Right lobe of liver (tissue), 6 donors: ENCODE measurements at regions not wholly inside any gene's neighbourhood (a gene's known extent, or its start where the extent isn't known, plus 50 kb on each side); places are given as distances from the start of the nearest gene placed in this dataset.

Experiments
- ATAC-seq, 4 donors: fragments of 200-7000 bp; cut with Tn5 transposase; one replicate each; pipeline ENCODE4 v1.9.1; 2020; ENCODE audit warnings: mild to moderate bottlenecking in 4 of 4, moderate library complexity in 4 of 4
- DNase-seq, 3 donors: peaks; one replicate each; pipeline ENCODE4 v3.0.0-alpha.2; 2020
- H3K27ac ChIP-seq, 3 donors: fragments of 200-600 bp; one replicate each; pipeline ENCODE4 v1.8.0; 2022
- H3K27me3 ChIP-seq, 2 donors: fragments of 200-600 bp; one replicate each; pipeline ENCODE4 v1.8.0; 2022
- H3K36me3 ChIP-seq, 4 donors: fragments of 200-600 bp; sonication (generic) in 1 of 4; one replicate each; pipeline versions ENCODE4 v1.5.1 to v1.8.0; 2017 to 2022; ENCODE audit warnings: control low read depth in 1 of 4
- H3K4me1 ChIP-seq, 4 donors: fragments of 200-600 bp; sonication (generic) in 1 of 4; one replicate each; pipeline versions ENCODE4 v1.5.1 to v1.8.0; 2017 to 2022; ENCODE audit warnings: control low read depth in 1 of 4
- H3K4me3 ChIP-seq, 3 donors: fragments of 200-600 bp; one replicate each; pipeline ENCODE4 v1.8.0; 2022
- H3K9me3 ChIP-seq, 4 donors: fragments of 200-600 bp; sonication (generic) in 1 of 4; one replicate each; pipeline versions ENCODE4 v1.5.1 to v1.8.0; 2017 to 2022; ENCODE audit warnings: control low read depth in 1 of 4
- CTCF ChIP-seq, 4 donors: fragments of 200-600 bp in 3 of 4; fragments of 450-650 bp in 1 of 4; IDR thresholded peaks; one replicate each; pipeline versions ENCODE4 v1.5.1 to v1.8.0; 2016 to 2022; ENCODE audit warnings: antibody characterized with exemption in 4 of 4, mild to moderate bottlenecking in 2 of 4
- POLR2A ChIP-seq: fragments of 450-650 bp; IDR thresholded peaks from one replicate; pipeline ENCODE4 v1.6.1; 2017; ENCODE audit warnings: antibody characterized with exemption, mild to moderate bottlenecking
- WGBS: methylation state at CpG from one replicate; pipeline ENCODE4 v1.1.6; 2018; ENCODE audit warnings: low coverage, low lambda C conversion rate; ENCODE audit not compliant: insufficient coverage; ENCODE audit errors: missing lambda C conversion rate; 5-methylcytosine and 5-hydroxymethylcytosine counted together
- intact Hi-C, 2 donors: fragments of 100-400 bp; cut with DNase I; formaldehyde crosslinking; loops; one replicate each; pipeline versions ENCODE4 v1.11.2 to v1.14.1; 2022
- donor health status: DM: no; HTN: yes; CAD: no.
- donor health status: DM: no; HTN: no; CAD: no.
- donor health status: DM: no; HTN: no; CAD: no.
- donor health status: DM: no; HTN: yes; CAD: no.
- donor health status: DM: no; HTN: yes; CAD: no.

- ATAC-seq (peak in 1 of 4 donors; percentile 5), DNase-seq (no peak)
- Histone ChIP-seq H3K4me3 (no peak overlapping the region), H3K27ac (no peak overlapping the region), H3K27me3 (no peaks in the 10 kb centered on the region), H3K4me1 (no peaks in the 10 kb centered on the region), H3K36me3 (no peaks in the 10 kb centered on the region), H3K9me3 (no peaks in the 10 kb centered on the region)
- 66% methylated on average over 5 of the region's 6 CpGs for WGBS
- TF ChIP-seq POLR2A: no peak
- TF ChIP-seq CTCF (IDR thresholded peaks at IDR 0.05): no peak
- intact Hi-C loops: no loop called here
Measured at GRCh38 chr5:74948031-74948546, 81.9 kb upstream of the FAM169A start.

- ATAC-seq (peak in 2 of 4 donors; percentile 39 to 72), DNase-seq (no peak)
- Histone ChIP-seq H3K4me3 (no peak overlapping the region), H3K9me3 (no peaks in the 10 kb centered on the region), H3K4me1 (no peaks in the 10 kb centered on the region), H3K27ac (no peak overlapping the region), H3K27me3 (no peaks in the 10 kb centered on the region), H3K36me3 (no peaks in the 10 kb centered on the region)
- intact Hi-C loops: no loop called here
- 90% methylated on average over 4 of the region's 4 CpGs for WGBS
- TF ChIP-seq POLR2A (no peak), CTCF (IDR thresholded peaks at IDR 0.05) (no peak)
Measured at GRCh38 chr5:74946471-74946870, 80.3 kb upstream of the FAM169A start.

GRCh38 chr5:74945561-74946165, 79.5 kb upstream of the FAM169A start:
- Histone ChIP-seq H3K9me3 (no peaks in the 10 kb centered on the region), H3K4me1 (peaks cover 0 to 3% (median 0%) of the 10 kb centered on the region in 4 donors), H3K27me3 (no peaks in the 10 kb centered on the region), H3K4me3 (no peak overlapping the region), H3K36me3 (no peaks in the 10 kb centered on the region), H3K27ac (no peak overlapping the region)
- WGBS: 60% methylated on average over 4 of the region's 4 CpGs
- no peak for ATAC-seq
- intact Hi-C loops: no loop called here
- no peak for TF ChIP-seq POLR2A
- no peak for TF ChIP-seq CTCF (IDR thresholded peaks at IDR 0.05)
- no peak for DNase-seq

- Histone ChIP-seq H3K4me1 (peaks cover 0 to 3% (median 0%) of the 10 kb centered on the region in 4 donors), H3K9me3 (no peaks in the 10 kb centered on the region), H3K27ac (no peak overlapping the region), H3K27me3 (no peaks in the 10 kb centered on the region), H3K4me3 (no peak overlapping the region), H3K36me3 (no peaks in the 10 kb centered on the region)
- WGBS: 57% methylated on average over 2 of the region's 2 CpGs
- peak in 2 of 4 donors; percentile 14 for TF ChIP-seq CTCF (IDR thresholded peaks at IDR 0.05)
- no peak for TF ChIP-seq POLR2A
- DNase-seq: no peak
- intact Hi-C loops: no loop called here
- no peak for ATAC-seq
Measured at GRCh38 chr5:74943905-74944304, 77.7 kb upstream of the FAM169A start.
